KBM-7 (cell line): ENCODE measurements at regions not wholly inside any gene's neighbourhood (a gene's known extent, or its start where the extent isn't known, plus 50 kb on each side); places are given as distances from the start of the nearest gene placed in this dataset.
"Not testable (repeated sequence)": the region's sequence is repeated elsewhere in the genome, so short reads cannot be mapped to it uniquely, and the experiment has no call there.

ENCODE experiments used
- DNase-seq: peaks from one replicate; pipeline ENCODE4 v3.0.0-alpha.2; 2015
- in situ Hi-C: fragments of 300-500 bp; cut with MboI; formaldehyde crosslinking; loops from 2 replicates; pipeline ENCODE4 v1.14.3; 2020; ENCODE audit warnings: low sequenced_read_pairs, low pct_unique_long_range_greater_than_20kb, mixed read lengths

GRCh38 chr1:146393796-146394195, 165.0 kb upstream of the NOTCH2NLA start:
- DNase-seq, in situ Hi-C loops: not testable (repeated sequence)

GRCh38 chr1:146393154-146393553, 164.3 kb upstream of the NOTCH2NLA start:
- in situ Hi-C loops, DNase-seq: not testable (repeated sequence)

- in situ Hi-C loops: not testable (repeated sequence)
- peak; percentile 42 for DNase-seq
Measured at GRCh38 chr1:146389178-146389577, 160.4 kb upstream of the NOTCH2NLA start.

- peak; percentile 37 for DNase-seq
- in situ Hi-C loops: not testable (repeated sequence)
Measured at GRCh38 chr1:146387750-146388469, 159.1 kb upstream of the NOTCH2NLA start.

GRCh38 chr1:146386851-146387749, 158.3 kb upstream of the NOTCH2NLA start:
- in situ Hi-C loops: not testable (repeated sequence)

GRCh38 chr1:146381196-146381595, 152.4 kb upstream of the NOTCH2NLA start:
- DNase-seq, in situ Hi-C loops: not testable (repeated sequence)

More at GRCh38 chr1:146386851-146387749, 158.3 kb upstream of the NOTCH2NLA start:
- peak; percentile 94 for DNase-seq

- in situ Hi-C loops: not testable (repeated sequence)
- peak; percentile 98 for DNase-seq
Measured at GRCh38 chr1:146376708-146377496, 148.1 kb upstream of the NOTCH2NLA start.

GRCh38 chr1:146376309-146376707, 147.5 kb upstream of the NOTCH2NLA start:
- in situ Hi-C loops: not testable (repeated sequence)

GRCh38 chr1:146375108-146375507, 146.3 kb upstream of the NOTCH2NLA start:
- DNase-seq, in situ Hi-C loops: not testable (repeated sequence)

More at GRCh38 chr1:146376309-146376707, 147.5 kb upstream of the NOTCH2NLA start:
- DNase-seq: peak; percentile 78

GRCh38 chr1:146369940-146370339, 141.1 kb upstream of the NOTCH2NLA start:
- in situ Hi-C loops: not testable (repeated sequence)
- peak; percentile 53 for DNase-seq

GRCh38 chr1:146355373-146355772, 126.6 kb upstream of the NOTCH2NLA start:
- in situ Hi-C loops: not testable (repeated sequence)

GRCh38 chr1:146326863-146327262, 98.0 kb upstream of the NOTCH2NLA start:
- in situ Hi-C loops, DNase-seq: not testable (repeated sequence)

More at GRCh38 chr1:146355373-146355772, 126.6 kb upstream of the NOTCH2NLA start:
- DNase-seq: not testable (repeated sequence)

- DNase-seq, in situ Hi-C loops: not testable (repeated sequence)
Measured at GRCh38 chr1:146324463-146324862, 95.6 kb upstream of the NOTCH2NLA start.

- DNase-seq, in situ Hi-C loops: not testable (repeated sequence)
Measured at GRCh38 chr1:146323302-146323701, 94.5 kb upstream of the NOTCH2NLA start.

GRCh38 chr1:146322893-146323292, 94.1 kb upstream of the NOTCH2NLA start:
- in situ Hi-C loops, DNase-seq: not testable (repeated sequence)

GRCh38 chr1:146318715-146319114, 89.9 kb upstream of the NOTCH2NLA start:
- in situ Hi-C loops: not testable (repeated sequence)

GRCh38 chr1:146317785-146318184, 89.0 kb upstream of the NOTCH2NLA start:
- in situ Hi-C loops, DNase-seq: not testable (repeated sequence)

More at GRCh38 chr1:146318715-146319114, 89.9 kb upstream of the NOTCH2NLA start:
- DNase-seq: not testable (repeated sequence)

GRCh38 chr1:146314449-146315246, 85.8 kb upstream of the NOTCH2NLA start:
- DNase-seq, in situ Hi-C loops: not testable (repeated sequence)
